COLO829 (cell line): ENCODE measurements at regions not wholly inside any gene's neighbourhood (a gene's known extent, or its start where the extent isn't known, plus 50 kb on each side); places are given as distances from the start of the nearest gene placed in this dataset.

Source experiments
- DNase-seq: peaks from one replicate; pipeline ENCODE4 v3.0.0; 2012; ENCODE audit warnings: low spot score

- DNase-seq, result no peak
These were observed 96.8 kb downstream of the BOD1L2 start for GRCh38 chr18:57243624-57244179.

DNA sequence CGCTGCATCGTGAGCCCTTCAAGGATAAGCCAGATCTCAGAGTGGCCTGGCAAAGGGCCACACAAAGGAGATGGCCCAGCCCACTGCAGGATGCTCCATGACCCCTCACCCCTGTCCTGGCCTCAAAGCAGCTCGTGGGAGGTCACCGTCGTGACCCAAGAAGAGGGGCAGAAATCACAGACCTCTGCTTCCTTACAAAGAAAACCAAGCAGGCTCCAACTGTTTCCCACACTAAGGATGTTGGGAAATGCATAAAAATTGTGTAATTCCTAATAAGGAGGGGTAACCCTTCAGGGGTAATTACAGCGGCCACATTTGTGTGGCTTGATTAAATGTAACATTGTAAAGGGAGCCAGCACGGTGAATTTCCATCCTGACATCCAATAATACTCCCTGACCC, 102.3 kb downstream of the BOD1L2 start:
- DNase-seq, result no peak

GRCh38 chr18:57249883-57250282, 102.5 kb upstream of the ST8SIA3 start:
- no peak for DNase-seq

DNA sequence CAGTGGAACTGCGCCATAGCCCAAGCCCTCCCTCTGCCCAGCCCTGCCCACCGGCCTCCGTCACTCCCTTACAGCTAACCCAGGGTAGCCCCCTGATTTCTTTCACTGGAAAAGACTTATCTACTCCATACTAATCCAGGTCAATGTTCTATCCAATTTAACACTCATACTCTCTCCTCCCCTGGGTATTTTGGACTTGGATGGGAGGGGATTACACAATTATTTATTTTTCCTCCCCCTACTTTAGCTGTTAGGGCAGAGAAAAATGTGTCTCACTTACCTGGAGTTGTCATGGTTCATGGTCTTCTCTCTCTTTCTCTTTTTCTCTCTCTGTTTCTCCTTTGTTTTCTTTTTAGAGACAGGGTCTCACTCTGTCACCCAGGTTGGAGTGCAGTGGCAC, 100.6 kb upstream of the ST8SIA3 start:
- no peak for DNase-seq

DNA sequence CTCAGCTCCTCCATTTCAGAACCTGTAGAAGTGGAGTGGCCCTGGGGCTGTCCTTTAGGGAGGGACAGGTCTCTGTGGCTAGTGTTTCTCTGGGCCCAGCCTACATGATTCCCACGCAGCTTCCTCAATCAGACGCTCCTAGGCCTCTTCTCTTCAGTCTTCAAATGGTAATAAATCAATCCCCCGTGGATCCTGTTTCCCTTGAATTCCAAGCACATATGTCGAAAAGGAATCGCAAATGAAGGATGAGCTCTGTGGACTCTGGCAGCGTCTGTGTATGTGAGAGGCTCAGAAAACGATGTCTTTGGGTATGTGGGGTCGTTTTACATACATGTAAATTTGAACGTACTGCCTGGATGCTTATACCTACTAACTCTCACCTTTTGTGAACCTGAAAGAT, 98.5 kb upstream of the ST8SIA3 start:
- DNase-seq, result no peak

DNA sequence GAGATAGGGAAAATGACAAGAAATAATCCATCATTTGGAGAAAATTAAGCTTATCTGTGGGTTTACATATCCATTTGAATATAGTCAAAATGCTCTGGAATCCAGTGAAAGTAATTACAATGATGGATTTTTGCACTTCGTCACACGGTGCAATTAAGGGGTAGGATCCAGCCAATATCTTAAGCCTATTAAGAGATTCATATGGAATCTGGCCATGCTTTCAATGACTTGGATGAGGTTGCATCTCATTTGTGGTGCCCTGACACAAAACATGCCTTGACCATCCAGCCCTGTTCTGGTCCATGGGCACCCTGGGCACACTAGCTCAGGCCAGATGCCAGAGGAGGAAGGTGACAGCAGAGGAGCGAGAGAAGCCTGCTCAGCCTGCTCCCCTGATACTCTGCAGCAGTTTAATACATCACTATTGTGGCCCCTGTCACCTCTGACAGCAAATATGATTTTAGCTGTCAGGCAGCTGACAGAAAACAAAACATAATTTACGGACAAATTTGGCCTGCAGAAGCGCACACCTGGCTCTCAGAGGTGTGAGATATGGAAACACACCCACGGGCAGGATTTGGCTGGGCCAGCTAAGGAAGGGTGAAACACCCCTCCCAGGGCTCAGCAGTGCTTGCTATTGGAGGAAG, 94.1 kb upstream of the ST8SIA3 start:
- DNase-seq, result no peak

DNA sequence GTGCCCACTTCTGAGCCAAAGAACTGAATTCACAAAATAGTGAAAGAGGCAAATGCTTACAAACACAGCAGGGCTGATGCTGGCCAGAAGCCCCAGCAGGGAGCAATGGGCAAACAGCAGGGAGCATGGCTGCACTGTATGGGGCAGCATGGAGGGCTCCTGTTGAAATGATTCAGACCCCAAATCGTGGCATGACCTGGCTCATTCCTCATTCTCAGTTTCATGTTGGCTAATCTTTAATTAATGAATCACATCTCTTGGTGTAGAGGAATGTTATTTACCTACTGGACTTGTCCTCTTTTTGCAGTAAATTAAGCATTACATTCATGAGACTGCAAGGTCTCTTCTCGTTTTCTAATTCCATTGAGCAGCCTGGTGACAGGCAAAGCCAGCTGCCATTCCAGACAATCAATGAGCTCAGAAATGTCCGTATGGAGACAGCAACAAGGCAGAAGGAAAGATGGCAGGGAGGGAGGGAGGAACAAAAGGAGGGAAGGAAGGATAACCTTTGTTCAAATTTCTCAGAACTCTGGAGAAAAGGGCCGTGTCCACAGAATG, 84.9 kb upstream of the ST8SIA3 start:
- DNase-seq, result no peak

GRCh38 chr18:57269756-57270155, 82.6 kb upstream of the ST8SIA3 start:
- DNase-seq, result no peak

GRCh38 chr18:57270156-57270555, 82.2 kb upstream of the ST8SIA3 start:
- DNase-seq, result no peak

DNA sequence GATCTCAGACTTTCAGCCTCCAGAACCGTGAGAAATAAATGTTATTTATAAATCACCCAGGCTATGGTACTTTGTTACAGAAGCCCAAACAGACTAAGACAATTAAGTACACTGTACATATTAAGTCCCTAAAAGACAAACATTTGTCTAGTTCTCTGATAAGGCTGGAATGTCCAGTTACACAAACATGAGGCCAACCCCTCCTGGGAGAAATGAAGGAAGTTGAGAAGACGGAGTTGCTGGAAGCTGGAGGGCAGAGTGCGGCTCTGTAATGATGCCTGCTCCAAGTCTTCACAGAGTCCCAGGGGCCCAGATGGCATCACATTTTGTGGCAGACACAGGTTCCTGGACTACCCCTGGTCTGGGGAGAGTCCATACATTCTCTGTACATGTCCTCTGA, 79.2 kb upstream of the ST8SIA3 start:
- DNase-seq, result no peak

DNA sequence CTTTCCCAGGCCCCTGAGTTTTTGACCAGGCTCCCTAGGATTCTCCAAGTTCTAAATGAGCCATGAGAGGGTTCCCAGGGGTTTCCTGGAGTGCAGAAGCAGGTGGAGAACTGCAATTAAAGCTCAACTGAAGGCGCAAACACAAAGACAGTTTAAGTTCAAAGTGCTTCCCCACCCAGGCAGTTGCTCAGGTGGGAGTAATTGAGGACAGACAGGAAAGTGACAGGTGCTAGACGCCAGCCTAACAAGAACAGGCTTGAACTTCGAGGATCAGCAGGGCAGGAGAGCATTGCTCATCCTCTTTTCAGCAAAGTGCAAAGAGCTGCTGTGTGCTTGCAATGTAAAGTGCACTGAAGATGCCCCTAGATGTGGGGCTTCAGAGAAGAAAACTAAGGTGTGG, 77.2 kb upstream of the ST8SIA3 start:
- no peak for DNase-seq

GRCh38 chr18:57276829-57277228, 75.5 kb upstream of the ST8SIA3 start:
- DNase-seq, result no peak

- DNase-seq, result no peak
These were observed 73.4 kb upstream of the ST8SIA3 start for GRCh38 chr18:57278933-57279332.

DNA sequence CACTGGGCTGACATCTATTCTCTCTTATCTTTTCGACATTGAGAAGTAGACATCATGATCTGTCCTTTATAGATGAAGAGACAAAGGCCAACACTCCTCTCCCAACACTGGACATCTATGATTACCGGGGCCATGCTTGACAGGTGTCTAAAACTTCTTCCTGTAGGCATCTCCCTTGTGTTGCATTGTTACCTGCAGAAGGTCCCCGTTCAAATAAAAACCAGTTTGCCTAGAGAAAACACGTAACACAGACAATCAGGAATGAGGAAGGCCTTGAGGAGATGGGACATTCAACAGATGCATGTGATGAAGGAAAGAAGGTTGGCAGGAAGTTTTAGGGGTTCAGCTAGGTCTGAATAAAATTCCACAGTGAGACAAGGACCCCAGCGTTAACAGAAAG, 70.8 kb upstream of the ST8SIA3 start:
- no peak for DNase-seq

DNA sequence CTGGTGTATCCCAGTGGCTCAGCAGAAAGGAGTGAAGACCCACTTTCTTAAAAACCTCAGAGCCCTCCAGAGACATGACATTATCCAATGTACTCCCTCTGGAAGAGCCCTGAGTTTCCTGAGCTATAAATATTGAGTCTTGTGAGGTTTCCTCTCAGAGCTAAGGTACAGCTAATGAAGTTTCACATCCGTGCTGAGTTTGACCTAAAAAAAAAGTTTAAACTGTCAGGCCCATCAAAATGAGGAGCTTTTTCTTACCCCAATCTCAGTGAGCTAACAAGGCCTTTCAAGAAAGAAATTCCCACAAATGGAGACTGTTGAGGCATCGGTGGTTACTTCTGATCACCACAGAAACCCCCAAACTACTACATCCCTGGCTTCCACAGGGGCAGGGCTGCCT, 65.4 kb upstream of the ST8SIA3 start:
- no peak for DNase-seq

GRCh38 chr18:57287766-57288165, 64.6 kb upstream of the ST8SIA3 start:
- DNase-seq, result no peak

DNA sequence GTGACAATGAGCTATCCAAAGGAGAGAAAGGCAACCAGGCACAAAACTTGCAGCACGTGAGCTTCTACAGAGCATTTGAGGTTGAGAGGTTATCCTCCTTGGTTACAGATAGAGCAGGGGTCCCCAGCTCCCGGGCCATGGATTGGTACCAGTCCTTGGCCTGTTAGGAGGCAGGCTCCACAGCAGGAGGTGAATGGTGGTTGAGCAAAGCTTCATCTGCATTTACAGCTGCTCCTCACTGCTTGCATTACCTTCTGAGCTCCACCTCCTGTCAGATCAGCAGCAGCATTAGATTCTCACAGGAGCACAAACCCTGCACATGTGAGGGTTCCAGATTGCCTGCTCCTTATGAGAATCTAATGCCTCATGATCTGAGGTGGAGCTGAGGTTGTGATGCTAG, 57.8 kb upstream of the ST8SIA3 start:
- DNase-seq, result no peak

DNA sequence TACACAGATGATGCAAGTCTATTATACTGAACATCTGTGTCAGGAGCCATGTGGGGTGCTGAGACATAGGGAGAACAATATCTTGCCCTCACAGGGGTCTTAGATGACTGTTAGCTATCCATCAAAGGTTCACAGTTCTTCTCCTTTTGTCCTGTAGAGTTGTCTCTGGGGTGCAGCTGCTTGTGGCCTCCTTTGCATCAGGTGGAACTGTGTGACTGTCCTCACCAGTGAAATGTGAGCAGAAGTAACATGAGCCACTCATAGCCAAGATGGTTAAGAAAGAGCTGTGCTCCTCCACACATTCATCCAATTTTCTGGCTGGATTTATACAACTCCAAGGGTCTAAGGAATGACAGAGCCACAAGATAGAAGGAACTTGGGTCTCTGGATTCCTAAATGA, 56.0 kb upstream of the ST8SIA3 start:
- no peak for DNase-seq

GRCh38 chr18:57297306-57297705, 55.1 kb upstream of the ST8SIA3 start:
- no peak for DNase-seq

DNA sequence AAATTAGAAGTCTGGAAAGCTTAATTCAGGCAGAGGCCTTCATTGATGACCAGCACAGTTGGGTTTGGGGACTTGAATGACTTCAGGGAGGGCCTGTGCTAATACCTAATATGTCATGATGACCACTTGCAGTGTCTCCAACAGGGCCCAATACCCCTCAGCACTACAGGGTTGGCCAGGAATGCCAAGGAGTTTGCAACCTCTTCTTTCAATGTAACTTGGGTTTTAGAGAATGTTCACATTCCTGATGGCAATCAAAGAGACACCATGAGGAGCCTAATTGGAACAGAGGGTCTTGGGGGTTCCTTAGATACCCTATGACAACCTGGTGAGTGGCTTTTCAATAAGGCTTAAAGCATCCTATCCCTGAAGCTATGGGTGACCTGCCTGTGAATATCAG, 52.4 kb upstream of the ST8SIA3 start:
- DNase-seq, result no peak

DNA sequence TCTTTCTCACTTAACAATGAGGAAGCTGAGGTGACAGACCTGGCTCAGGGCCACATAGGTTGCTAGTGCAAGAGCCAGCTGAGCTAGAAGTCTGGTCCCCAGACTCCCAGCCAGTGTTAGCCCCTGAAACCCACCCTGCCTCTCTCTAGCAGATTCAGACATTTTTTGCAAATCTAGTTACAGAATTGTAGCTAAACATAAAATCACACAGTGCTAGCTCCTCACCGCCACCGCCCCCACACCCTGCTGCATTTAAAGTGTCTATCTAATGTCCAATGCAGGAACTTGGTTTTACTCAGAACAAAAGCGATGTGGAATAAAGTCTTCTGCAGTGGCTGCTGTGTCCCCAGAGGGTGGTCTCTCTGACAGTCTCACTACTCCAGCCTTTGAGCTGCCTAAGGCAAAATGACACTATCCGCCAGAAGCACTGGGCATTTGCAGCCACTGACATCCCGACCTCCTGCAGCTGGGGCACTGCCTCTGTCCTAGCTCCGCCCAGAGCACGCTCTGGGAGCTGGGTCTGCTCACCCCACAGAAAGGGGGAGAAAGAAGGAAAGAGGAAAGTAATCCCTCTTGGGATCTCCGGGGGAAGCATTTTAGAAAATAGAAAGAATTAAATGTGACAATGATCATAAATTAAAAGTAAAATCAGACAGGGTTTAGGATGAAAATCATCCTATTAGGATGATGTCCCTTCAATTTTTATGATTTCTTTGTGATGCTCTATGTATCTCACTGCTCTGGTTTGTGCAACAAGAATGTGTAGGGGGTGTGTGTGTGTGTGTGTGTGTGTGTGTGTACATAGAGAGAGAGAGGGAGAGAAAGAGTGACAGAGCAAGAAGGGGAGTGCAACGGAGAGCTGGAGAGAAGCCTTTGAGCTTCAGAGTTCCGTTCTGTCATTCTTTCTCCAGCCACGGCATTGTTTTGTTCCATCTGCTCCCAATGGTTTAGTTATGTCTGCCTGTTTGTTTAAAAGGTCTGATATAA, 50.5 kb upstream of the ST8SIA3 start:
- no peak for DNase-seq
